NCI-H524 treated with DMSO at 0.1 percent for 48 hours (cell line): ENCODE measurements at regions not wholly inside any gene's neighbourhood (a gene's known extent, or its start where the extent isn't known, plus 50 kb on each side); places are given as distances from the start of the nearest gene placed in this dataset.
A peak's percentile ranks its signal among the peaks of the same experiment; 100 is the strongest.

Experiments used
- DNase-seq: peaks from one replicate; lab custom pipeline; 2025; lab: John Stamatoyannopoulos, UW

DNA sequence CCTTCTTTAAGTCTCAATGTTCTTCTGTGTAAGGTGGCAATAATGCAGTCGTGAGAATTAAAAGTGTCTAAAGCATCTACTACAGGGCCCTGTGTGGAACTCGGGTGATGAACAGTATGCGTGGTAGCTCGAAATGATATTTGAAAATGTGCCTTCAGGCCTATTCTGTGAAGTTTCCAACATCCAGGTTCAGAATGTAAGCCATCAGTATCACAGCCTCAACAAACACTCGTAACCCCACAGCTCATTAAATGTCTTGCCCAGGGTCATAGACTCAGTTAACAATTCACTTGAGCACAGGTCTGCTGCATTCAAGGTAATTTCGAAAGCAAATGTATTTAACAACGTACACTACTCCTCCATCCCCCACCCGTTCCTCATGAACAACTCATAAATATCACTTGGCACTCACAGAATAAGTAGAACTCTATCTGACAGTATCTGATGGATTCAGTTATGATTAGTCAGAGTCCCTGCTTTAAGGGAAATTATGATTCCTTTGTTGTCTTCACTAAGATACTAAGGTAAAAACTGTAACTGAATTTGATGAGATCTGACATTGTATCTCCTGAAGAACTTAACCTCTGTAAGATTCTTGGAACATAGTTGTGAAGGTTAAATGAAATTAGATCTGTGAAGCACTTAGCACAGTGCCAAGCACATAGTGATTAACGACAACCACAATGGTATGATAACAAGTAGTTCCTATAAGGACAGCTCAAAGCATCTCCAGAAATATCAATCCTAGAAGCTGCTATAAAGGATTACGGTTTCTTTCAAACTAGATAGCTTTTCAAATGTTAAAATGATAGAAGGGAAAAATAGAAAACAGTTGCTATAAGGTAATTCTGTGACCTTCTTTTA is 642.3 kb downstream of the TBL1XR1 start:
- DNase-seq, result no peak

GRCh38 chr3:176554264-176554663 is 643.0 kb downstream of the TBL1XR1 start:
- DNase-seq, result no peak

- DNase-seq, result no peak
These were observed 670.3 kb downstream of the TBL1XR1 start for GRCh38 chr3:176526942-176527341.

DNA sequence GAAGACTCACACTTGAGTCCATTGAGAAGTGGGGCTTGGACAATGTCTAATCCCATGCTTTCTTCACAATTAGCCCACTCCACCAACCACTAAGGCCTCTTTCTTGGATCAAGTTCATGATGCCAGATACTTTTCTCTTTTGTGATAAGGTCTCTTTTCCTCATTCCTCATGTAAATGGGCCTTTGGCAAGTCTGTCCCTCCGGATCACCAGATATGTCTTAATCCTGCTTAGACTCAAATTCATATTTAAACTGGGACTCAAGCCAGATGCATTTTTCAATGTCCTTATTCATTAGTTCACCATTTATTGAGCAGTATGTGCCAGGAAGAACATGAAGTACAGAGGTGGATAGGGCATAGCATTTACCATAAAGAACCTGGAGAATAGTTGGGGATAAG is 671.1 kb downstream of the TBL1XR1 start:
- no peak for DNase-seq

DNA sequence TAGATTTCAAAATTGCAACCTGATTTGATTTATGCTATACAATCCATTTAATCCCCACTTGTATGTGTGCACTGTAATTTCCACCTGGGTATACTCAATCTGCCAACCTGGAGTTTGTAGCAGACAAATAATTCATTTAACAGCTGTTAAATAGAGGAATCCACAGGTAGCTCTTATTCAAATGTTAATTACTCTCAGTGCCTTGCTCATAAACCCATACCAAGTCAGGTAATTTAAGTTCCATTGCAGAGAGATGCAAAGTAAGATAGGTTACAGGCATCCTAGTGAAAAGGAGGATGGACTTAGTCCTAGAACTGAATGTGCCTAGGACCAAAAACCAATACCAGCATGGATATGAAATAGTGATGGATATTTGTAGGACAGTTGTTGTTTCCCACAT is 674.2 kb downstream of the TBL1XR1 start:
- peak; percentile 33 for DNase-seq

GRCh38 chr3:176522436-176522835 is 674.8 kb downstream of the TBL1XR1 start:
- no peak for DNase-seq

- no peak for DNase-seq
These were observed 675.6 kb downstream of the TBL1XR1 start for GRCh38 chr3:176521531-176522175.

DNA sequence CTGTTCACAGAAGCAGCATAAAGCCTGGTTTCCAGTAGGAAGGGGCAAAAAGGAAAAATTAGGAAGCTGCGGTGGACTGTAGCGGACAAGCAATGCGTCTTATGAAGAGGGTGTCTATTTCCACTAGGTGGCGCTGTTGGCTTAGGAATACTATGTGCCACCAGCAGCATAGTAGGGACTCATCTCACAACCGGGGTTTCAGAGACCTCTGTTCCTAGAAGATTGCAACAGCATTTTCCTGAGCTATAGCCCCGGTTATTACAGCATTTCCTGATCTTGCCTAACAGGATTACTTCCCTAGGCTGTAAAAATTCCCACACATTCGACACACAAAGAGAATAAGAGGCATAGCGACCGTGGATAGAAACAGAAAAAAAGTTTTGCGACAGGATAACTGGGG is 683.0 kb downstream of the TBL1XR1 start:
- DNase-seq, result no peak

DNA sequence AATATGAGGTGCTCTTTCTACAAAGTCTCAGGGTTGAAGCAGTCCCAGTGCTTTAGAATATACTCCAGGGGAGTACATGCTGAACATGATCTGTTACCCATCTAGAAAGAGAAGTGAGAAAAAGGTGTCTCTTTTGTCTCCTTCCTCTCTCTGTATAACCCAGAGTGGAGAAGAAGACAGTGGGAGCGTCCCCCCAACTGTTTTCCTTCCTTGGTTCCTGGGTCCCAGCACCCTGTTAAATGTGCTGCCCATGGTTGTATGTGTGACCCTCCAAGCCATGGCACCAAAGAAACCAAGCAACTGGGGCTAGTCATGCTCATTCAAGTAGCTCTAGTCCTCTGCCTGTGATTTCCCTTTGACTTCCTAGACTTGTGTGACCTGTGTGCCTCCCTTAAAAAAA is 683.7 kb downstream of the TBL1XR1 start:
- no peak for DNase-seq

DNA sequence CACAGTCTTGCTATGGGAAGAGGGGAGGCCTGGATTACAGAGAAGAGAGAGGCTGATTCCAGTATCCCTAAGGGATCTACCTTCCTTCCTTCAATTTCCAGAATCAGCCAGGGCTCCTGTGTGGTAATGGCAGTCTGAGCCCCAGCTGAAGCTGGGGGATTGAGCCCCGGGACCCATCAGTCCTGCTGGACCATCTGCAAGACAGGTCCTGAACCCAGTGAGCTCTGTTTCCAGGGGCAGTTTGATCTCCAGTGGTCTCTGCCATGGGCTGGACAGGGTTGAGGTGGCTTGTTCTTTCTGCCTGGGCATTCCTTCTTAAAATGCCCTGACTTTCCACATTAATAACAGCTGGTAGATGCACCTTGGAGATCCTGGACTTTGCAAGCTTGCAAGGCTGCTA is 685.2 kb downstream of the TBL1XR1 start:
- DNase-seq, result no peak

DNA sequence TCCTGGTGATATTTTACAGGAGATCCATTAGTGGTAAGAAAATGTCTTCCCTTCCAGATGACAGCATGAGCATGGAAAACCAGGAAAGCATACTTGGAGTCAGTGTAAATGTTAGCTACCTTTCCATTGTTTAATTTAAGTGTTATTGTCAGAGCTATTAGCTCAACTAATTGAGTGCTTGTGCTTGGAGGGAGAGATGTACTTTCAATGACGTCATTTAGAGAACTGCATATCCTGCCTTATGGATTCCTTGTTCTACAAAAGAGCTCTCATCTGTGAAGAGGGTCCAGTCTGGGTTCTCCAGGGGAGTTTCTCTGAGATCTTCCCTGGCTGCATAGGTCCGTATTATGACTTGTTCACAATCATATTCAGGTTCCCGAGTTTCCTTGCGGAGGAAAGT is 687.2 kb downstream of the TBL1XR1 start:
- DNase-seq, result no peak

DNA sequence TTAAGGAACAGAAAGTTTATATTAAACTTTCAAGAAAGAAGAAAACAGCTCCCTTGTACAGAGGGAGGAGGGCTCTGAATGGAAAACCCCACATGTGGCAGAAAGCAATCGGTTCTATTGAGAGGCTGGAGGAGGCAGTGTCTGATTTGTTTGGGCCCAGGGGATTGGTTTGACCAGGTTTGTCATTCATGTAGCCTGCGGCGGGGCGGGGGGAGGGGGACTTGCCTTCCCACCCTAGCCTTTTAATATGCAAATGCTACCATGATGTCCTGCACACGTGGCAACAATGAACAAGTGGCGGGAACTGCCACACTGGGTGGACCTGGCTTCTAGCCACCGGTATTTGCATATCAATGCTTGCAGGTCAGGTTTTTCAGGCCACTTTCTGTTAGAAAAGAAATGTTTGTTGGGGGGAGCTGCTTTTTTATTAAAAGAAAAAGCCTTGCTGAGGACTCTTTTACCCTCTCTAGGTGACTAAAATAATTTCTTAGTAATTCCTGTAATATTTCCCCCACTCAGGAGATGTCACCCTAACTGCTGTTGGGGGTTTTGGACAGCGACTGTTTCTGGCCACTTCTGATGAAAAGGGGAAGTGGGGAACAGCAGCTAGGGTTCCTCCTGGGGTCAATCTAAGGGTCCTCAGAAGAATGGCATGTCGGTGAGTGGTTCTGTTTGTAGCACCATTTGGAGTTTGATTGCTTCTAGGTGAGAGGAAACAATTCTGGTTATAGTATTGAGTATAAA is 691.2 kb downstream of the TBL1XR1 start:
- DNase-seq, result no peak

- no peak for DNase-seq
These were observed 706.2 kb downstream of the TBL1XR1 start for GRCh38 chr3:176491084-176491483.

GRCh38 chr3:176490357-176490756 is 706.9 kb downstream of the TBL1XR1 start:
- DNase-seq, result no peak

- DNase-seq, result no peak
These were observed 718.0 kb downstream of the TBL1XR1 start for GRCh38 chr3:176479248-176479647.

DNA sequence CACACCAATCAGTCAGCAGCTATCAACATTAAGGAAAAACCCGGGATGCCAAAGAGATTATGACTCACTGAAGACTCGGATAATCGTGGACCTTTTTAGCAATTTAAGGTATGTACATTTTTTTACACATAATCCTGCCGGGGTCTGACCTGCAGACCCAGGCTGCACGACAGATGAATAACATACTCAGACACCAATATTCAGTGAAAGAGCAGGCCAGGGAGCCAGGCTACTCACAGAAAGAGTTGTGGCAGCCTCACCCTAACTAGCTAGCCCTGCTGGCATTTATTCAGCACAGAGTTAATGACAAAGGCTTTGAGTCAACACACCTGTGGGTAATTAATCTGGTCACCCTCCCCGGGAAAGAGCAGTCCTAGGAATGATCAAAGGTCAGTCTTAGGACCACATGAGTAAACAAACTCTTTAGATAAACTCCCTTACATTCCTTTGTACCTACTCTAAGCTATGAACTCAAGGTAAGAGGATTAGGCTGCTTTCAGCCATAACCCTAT is 727.5 kb downstream of the TBL1XR1 start:
- DNase-seq, result no peak

GRCh38 chr3:176463610-176464009 is 733.7 kb downstream of the TBL1XR1 start:
- no peak for DNase-seq

- no peak for DNase-seq
These were observed 749.9 kb downstream of the TBL1XR1 start for GRCh38 chr3:176447369-176447768.

GRCh38 chr3:176442326-176442725 is 755.0 kb downstream of the TBL1XR1 start:
- no peak for DNase-seq

- no peak for DNase-seq
These were observed 757.6 kb downstream of the TBL1XR1 start for GRCh38 chr3:176439729-176440128.

GRCh38 chr3:176431991-176432390 is 765.3 kb downstream of the TBL1XR1 start:
- no peak for DNase-seq

GRCh38 chr3:176431038-176431418 is 766.3 kb downstream of the TBL1XR1 start:
- DNase-seq, result no peak
